ENCODE measurements at regions not wholly inside any gene's neighbourhood (a gene's known extent, or its start where the extent isn't known, plus 50 kb on each side); places are given as distances from the start of the nearest gene placed in this dataset.

- no peak overlapping the region for H3K56ac ChIP-seq (ENCODE audit: extremely low read depth, insufficient read depth, low read length)
- H3K9me1 ChIP-seq (ENCODE audit: insufficient read depth, low read length): no peaks in the 10 kb centered on the region
- no peak overlapping the region for H3K4me2 ChIP-seq (ENCODE audit: low read depth, low read length)
- no peak overlapping the region for H2BK15ac ChIP-seq (ENCODE audit: low read depth, low read length)
- H2AFZ ChIP-seq (replicated peaks; ENCODE audit: low read length, poor library complexity): no peak overlapping the region
- H2BK20ac ChIP-seq (ENCODE audit: low read depth, low read length): no peak overlapping the region
- dilution Hi-C loops (cut with HindIII; ENCODE audit: low sequenced_read_pairs, unreplicated experiment) (no loop called here), in situ Hi-C loops (cut with MboI; ENCODE audit: low sequenced_read_pairs) (no loop called here), intact Hi-C loops (cut with micrococcal nuclease) (no loop called here)
- ATAC-seq (ENCODE audit: low read depth): no peak
- no peak overlapping the region for H3K23ac ChIP-seq (ENCODE audit: low read depth, low read length)
- no peak for TF ChIP-seq RFX5 (IDR thresholded peaks at IDR 0.05; ENCODE audit: low read depth, low read length)
- no peak for TF ChIP-seq RAD21 (IDR thresholded peaks at IDR 0.05; ENCODE audit: low read length)
- TF ChIP-seq POLR2A (IDR thresholded peaks at IDR 0.05; ENCODE audit: low read depth, low read length): no peak
- no peak for TF ChIP-seq CHD1 (IDR thresholded peaks at IDR 0.05; ENCODE audit: low read depth, low read length)
- no peak for TF ChIP-seq NFE2L2 (IDR thresholded peaks at IDR 0.05; ENCODE audit: low read depth, low read length)
- no peak for TF ChIP-seq MAFK (IDR thresholded peaks at IDR 0.05; ENCODE audit: low read depth, low read length)
- no peak for TF ChIP-seq MAZ (IDR thresholded peaks at IDR 0.05; ENCODE audit: borderline replicate concordance, low read depth, low read length)
- TF ChIP-seq ELK1 (IDR thresholded peaks at IDR 0.05; ENCODE audit: borderline replicate concordance, low read depth, low read length): no peak
- TF ChIP-seq USF2 (IDR thresholded peaks at IDR 0.05; ENCODE audit: low read depth, low read length): no peak
- TF ChIP-seq SMC3 (IDR thresholded peaks at IDR 0.05; ENCODE audit: low read depth, low read length): no peak
- no peak for TF ChIP-seq FOS (IDR thresholded peaks at IDR 0.05; ENCODE audit: low read depth, low read length)
- H3K27ac ChIP-seq (ENCODE audit: insufficient read depth, low read length): no peak overlapping the region
- H2BK120ac ChIP-seq (ENCODE audit: low read depth, low read length): no peak overlapping the region
- no peak overlapping the region for H2AK5ac ChIP-seq (ENCODE audit: low read depth, low read length)
- no peak overlapping the region for H2BK5ac ChIP-seq (ENCODE audit: low read depth, low read length, poor library complexity, severe bottlenecking)
- no peak overlapping the region for H4K5ac ChIP-seq (ENCODE audit: low read depth, low read length)
- no peak overlapping the region for H2AK9ac ChIP-seq (replicated peaks; ENCODE audit: low read depth, low read length, poor library complexity)
- no peaks in the 10 kb centered on the region for H3K4me1 ChIP-seq (ENCODE audit: control insufficient read depth, insufficient read depth, low read length)
- no peaks in the 10 kb centered on the region; the same call in 1 of the 2 replicates for H3K9me3 ChIP-seq (ENCODE audit: control insufficient read depth, insufficient read depth, low read length)
- H3K18ac ChIP-seq (ENCODE audit: low read depth, low read length): no peak overlapping the region
- H3K9ac ChIP-seq (ENCODE audit: low read depth, low read length): no peak overlapping the region
- no peak overlapping the region for H3K14ac ChIP-seq (replicated peaks; ENCODE audit: low read depth, low read length)
- H3K4me3 ChIP-seq (ENCODE audit: insufficient read depth, low read depth, low read length): no peak overlapping the region
- H4K20me1 ChIP-seq (ENCODE audit: insufficient read depth, low read length): no peaks in the 10 kb centered on the region
- POLR2A ChIA-PET (ENCODE audit: unreplicated experiment): no interaction called here
- H3K79me1 ChIP-seq (ENCODE audit: low read depth in 1 of 2, low read length in 2 of 2): no peaks in the 10 kb centered on the region
- H4K91ac ChIP-seq (ENCODE audit: insufficient read depth, low read depth, low read length): no peak overlapping the region
- no peak overlapping the region for H4K8ac ChIP-seq (ENCODE audit: low read depth in 2 of 2, low read length in 2 of 2)
- BruUV-seq (replicated peaks): no TSS peak
- H3K4ac ChIP-seq (ENCODE audit: low read depth, low read length): no peak overlapping the region
- no CpG with 5 or more reads among the region's 7 CpGs for WGBS, 2 experiments (ENCODE audit: extremely low coverage in 2 of 2, insufficient read length in 1 of 2)
- CTCF ChIA-PET: no interaction called here
- no peak for DNase-seq
- no peaks in the 10 kb centered on the region for H3K27me3 ChIP-seq (ENCODE audit: control insufficient read depth, insufficient read depth, low read length)
- no peaks in the 10 kb centered on the region for H3K36me3 ChIP-seq (ENCODE audit: control insufficient read depth, insufficient read depth, low read length)
Observed at GRCh38 chr11:112871909-112872500, 89.2 kb upstream of the NCAM1 start.
